Activated CD4-positive, alpha-beta memory T cell treated with anti-CD3 and anti-CD28 coated beads for 36 hours (primary cell): ENCODE measurements at regions not wholly inside any gene's neighbourhood (a gene's known extent, or its start where the extent isn't known, plus 50 kb on each side); places are given as distances from the start of the nearest gene placed in this dataset.

Experiments used
- CTCF ChIA-PET: fragments of 350-600 bp; sonication (Branson Sonifier 250); formaldehyde crosslinking; loops from one replicate; lab custom pipeline; 2021; ENCODE audit warnings: antibody characterized with exemption, inconsistent platforms; lab: Charles Lee
- POLR2A ChIA-PET: fragments of 350-600 bp; sonication (Branson Sonifier 250); formaldehyde crosslinking; loops from one replicate; lab custom pipeline; 2021; ENCODE audit warnings: antibody characterized with exemption; lab: Charles Lee
- DNase-seq: peaks from one replicate; pipeline ENCODE4 v3.0.0-alpha.2; 2020
- H3K27ac Mint-ChIP-seq: one replicate; pipeline ENCODE4 v1.8.0; 2021; ENCODE audit warnings: mixed read lengths
- H3K27me3 Mint-ChIP-seq: one replicate; pipeline ENCODE4 v1.8.0; 2021; ENCODE audit warnings: mixed read lengths
- H3K36me3 Mint-ChIP-seq: one replicate; pipeline ENCODE4 v1.8.0; 2021; ENCODE audit warnings: mixed read lengths
- H3K4me1 Mint-ChIP-seq: one replicate; pipeline ENCODE4 v1.8.0; 2021; ENCODE audit warnings: low read depth, mixed read lengths
- H3K4me3 Mint-ChIP-seq: one replicate; pipeline ENCODE4 v1.8.0; 2021; ENCODE audit warnings: mild to moderate bottlenecking, mixed read lengths
- H3K9me3 Mint-ChIP-seq: one replicate; pipeline ENCODE4 v1.8.0; 2021; ENCODE audit warnings: mixed read lengths
- intact Hi-C: fragments of 100-400 bp; cut with micrococcal nuclease; formaldehyde crosslinking; loops from one replicate; pipeline ENCODE4 v1.15.1; 2023

DNA sequence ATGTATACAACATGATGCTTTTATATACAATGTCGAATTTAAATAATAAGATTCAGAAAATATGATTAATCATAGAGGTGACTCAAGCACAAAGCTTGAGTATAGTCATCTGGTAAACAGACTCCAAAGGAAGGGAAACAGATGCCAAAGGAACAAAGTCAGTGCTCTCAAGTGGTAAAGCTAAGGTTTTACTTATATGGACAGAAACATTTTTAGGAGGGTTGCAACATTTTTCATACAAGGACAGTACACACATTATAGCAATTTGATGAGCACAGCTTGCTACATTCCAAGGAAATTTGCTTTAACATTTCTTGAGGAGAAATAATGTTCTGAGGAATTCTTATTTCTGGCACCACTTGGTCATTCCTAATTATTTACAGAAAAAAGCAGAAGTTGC lies 333.4 kb upstream of the AADAT start:
- ChIA-PET POLR2A (no interaction called here), CTCF (no interaction called here)
- no peak overlapping the region for H3K27ac Mint-ChIP-seq
- DNase-seq, result no peak
- H3K4me1 Mint-ChIP-seq, result no peaks in the 10 kb centered on the region
- no peak overlapping the region for H3K4me3 Mint-ChIP-seq
- H3K36me3 Mint-ChIP-seq, result no peaks in the 10 kb centered on the region
- intact Hi-C loops, result no loop called here
- H3K27me3 Mint-ChIP-seq, result no peaks in the 10 kb centered on the region
- peaks cover 5% of the 10 kb centered on the region for H3K9me3 Mint-ChIP-seq

DNA sequence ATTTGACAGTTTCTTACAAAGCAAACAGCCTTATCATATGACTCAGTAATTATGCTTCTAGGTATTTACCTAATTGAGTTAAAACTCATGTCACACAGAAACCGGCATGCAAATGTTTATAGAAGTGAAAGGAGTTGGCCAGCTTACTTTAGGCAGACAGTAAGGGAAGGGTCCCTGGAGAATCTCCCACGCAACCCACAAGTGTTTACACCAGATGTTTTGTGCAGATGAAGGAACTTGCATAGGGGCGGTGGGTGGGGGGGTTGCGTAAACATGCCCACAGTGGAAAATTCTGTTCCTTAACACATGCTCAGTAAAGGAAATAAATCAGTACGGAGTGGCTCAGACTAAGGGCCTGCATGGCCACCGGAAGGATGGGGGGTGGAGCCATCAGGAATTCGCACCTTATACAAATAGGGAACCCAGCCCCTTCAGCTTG lies 330.5 kb upstream of the AADAT start:
- Mint-ChIP-seq H3K4me3 (no peak overlapping the region), H3K9me3 (peaks cover 5% of the 10 kb centered on the region), H3K4me1 (no peaks in the 10 kb centered on the region), H3K36me3 (no peaks in the 10 kb centered on the region), H3K27ac (no peak overlapping the region), H3K27me3 (no peaks in the 10 kb centered on the region)
- no peak for DNase-seq
- CTCF ChIA-PET, result no interaction called here
- POLR2A ChIA-PET, result no interaction called here
- intact Hi-C loops, result no loop called here

DNA sequence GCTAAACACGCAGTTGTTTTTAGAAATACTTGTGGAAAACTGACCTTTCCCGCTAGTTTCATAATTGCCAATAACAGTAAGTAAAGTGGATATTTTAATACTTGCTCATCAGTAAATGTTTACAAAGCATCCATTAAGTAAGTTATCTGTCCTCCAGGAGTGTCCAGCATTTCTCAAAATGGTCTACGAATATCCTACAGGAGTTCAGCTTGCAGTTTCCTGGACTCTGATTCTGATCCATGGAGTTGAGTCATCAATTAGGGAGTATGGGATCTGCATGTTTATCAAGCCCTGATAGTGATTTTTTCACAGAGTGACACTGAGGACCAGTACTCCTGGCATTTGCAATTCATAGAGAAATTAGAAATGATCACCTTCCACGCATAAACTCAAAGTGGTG lies 325.2 kb upstream of the AADAT start:
- Mint-ChIP-seq H3K4me1 (no peaks in the 10 kb centered on the region), H3K27me3 (no peaks in the 10 kb centered on the region), H3K36me3 (no peaks in the 10 kb centered on the region), H3K27ac (no peak overlapping the region), H3K4me3 (no peak overlapping the region), H3K9me3 (peaks cover 7% of the 10 kb centered on the region)
- no peak for DNase-seq
- intact Hi-C loops, result no loop called here
- POLR2A ChIA-PET, result no interaction called here
- CTCF ChIA-PET, result no interaction called here

DNA sequence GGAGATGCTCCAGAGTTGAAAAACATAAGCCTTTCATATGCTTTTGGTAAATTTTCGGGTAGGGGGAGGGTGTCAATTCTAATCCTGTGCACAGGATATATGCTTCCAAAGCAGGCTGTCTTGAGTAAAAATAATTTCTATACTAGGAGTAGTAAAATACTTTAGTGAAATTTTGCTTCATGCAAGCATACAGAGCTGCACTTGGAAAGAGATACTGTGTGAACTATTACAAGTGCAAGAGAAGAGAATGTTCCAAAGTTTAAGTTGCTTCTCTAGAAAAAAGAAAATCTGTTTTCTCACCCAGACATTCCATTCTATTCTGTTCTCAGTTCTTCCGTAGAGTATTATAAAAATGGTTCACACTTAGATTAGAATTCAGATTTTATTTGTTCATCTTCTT lies 324.6 kb upstream of the AADAT start:
- CTCF ChIA-PET, result no interaction called here
- POLR2A ChIA-PET, result no interaction called here
- H3K27ac Mint-ChIP-seq, result no peak overlapping the region

DNA sequence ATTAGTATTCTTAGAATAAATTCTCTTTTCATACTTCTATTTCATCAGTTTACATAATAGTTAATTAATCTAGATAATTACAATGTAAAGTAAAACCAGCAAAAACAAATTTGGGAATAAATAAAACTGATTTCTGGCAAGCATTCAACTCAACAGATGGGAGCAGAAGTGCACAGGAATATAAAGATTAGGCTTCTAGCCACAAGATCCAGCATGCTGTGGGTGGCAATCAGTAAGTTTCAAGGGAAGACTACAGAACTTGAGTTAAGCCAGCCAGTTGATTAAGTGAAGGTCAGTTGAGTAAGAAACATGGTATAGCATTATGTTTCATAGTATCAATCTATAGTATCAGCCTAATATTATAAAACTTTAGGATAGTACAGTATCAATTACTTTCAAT lies 324.2 kb upstream of the AADAT start:
- no peak for DNase-seq
- no peaks in the 10 kb centered on the region for H3K36me3 Mint-ChIP-seq

More for the DNA sequence above, 324.6 kb upstream of the AADAT start:
- no peaks in the 10 kb centered on the region for H3K4me1 Mint-ChIP-seq
- no peaks in the 10 kb centered on the region for H3K27me3 Mint-ChIP-seq
- no peak for DNase-seq
- intact Hi-C loops, result no loop called here
- H3K4me3 Mint-ChIP-seq, result no peak overlapping the region
- H3K36me3 Mint-ChIP-seq, result no peaks in the 10 kb centered on the region
- peaks cover 6% of the 10 kb centered on the region for H3K9me3 Mint-ChIP-seq

DNA sequence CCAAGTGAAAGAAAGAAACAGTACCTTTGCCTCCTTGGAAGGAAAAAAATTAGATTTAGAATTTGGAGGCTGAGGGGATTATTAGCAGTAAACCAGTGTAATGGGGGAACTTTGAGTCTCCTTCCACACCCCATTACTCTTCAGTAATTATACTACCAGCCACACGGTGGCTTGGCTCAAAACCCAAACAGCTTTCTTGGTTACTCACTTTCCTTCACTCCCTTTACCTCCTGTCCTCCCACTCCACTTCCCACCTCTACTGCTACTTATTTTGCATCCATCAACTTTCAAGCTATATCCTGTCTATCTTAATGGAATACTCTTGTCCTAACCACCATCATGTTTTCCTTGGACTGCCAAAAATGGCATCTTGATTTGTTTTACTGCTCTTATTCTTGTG lies 310.6 kb upstream of the AADAT start:
- H3K4me1 Mint-ChIP-seq, result no peaks in the 10 kb centered on the region
- CTCF ChIA-PET, result no interaction called here
- no peaks in the 10 kb centered on the region for H3K36me3 Mint-ChIP-seq
- H3K27me3 Mint-ChIP-seq, result no peaks in the 10 kb centered on the region
- H3K4me3 Mint-ChIP-seq, result no peak overlapping the region
- peaks cover 2% of the 10 kb centered on the region for H3K9me3 Mint-ChIP-seq
- POLR2A ChIA-PET, result no interaction called here
- intact Hi-C loops, result no loop called here
- DNase-seq, result no peak
- no peak overlapping the region for H3K27ac Mint-ChIP-seq

More for the DNA sequence above, 324.2 kb upstream of the AADAT start:
- ChIA-PET POLR2A (no interaction called here), CTCF (no interaction called here)
- intact Hi-C loops, result no loop called here
- Mint-ChIP-seq H3K9me3 (peaks cover 6% of the 10 kb centered on the region), H3K27ac (no peak overlapping the region), H3K4me1 (no peaks in the 10 kb centered on the region), H3K27me3 (no peaks in the 10 kb centered on the region), H3K4me3 (no peak overlapping the region)

DNA sequence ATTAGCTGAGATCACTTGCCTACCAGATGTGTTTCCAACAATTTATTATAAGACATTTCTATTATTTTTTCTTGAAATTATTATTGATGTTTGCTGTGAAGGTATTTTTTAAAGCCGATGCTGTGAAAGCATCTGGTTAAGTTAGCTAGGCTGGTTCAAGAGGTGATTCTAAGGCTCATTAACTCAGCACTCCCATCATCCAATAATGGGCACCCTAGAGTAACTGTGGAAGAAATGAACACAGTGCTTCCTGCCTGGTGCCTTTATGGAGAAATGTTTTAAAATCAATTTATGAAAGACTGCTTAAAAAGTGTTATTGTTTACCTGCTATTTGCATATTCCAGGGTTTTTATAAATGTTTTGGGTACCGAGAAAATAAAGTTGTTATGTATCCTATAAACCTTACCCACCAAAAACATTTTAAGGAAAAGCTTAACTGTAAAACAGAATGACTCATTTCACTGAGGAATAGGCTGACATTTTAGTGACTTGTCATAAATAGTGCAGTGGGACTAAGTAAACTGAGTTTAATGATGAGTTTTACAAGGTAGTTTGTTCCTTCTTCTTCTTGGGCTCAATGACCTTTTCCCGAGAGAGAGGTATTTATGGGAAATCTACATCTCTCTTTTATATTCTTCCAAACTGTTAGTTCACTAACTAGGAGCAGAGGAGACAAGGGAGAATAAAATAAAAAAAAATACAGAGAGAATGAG lies 310.0 kb upstream of the AADAT start:
- Mint-ChIP-seq H3K36me3 (no peaks in the 10 kb centered on the region), H3K27ac (no peak overlapping the region), H3K4me1 (no peaks in the 10 kb centered on the region), H3K4me3 (no peak overlapping the region), H3K9me3 (peaks cover 2% of the 10 kb centered on the region), H3K27me3 (no peaks in the 10 kb centered on the region)
- intact Hi-C loops, result no loop called here
- POLR2A ChIA-PET, result no interaction called here
- DNase-seq, result no peak
- CTCF ChIA-PET, result no interaction called here

DNA sequence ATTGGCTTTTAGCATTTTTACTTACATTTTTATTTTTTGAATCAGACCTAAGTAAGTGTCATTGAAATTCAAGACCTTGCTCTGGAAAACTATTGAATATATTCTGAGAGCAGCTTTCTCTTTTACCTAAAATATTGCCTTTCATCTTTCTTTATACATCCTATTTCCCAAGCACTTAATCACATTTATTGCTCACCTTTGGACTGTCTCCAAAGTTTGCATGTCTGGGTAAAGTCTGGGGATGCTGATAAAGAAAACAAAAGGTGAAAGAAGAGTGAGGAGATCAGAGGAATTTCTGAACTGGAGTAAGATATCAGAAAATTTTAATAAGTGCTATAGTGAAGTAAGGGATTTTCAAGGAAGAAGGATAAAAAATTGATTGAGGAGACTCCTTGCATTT lies 308.5 kb upstream of the AADAT start:
- no peak for DNase-seq
- H3K4me1 Mint-ChIP-seq, result no peaks in the 10 kb centered on the region
- CTCF ChIA-PET, result no interaction called here
- intact Hi-C loops, result no loop called here
- peaks cover 2% of the 10 kb centered on the region for H3K9me3 Mint-ChIP-seq
- H3K27me3 Mint-ChIP-seq, result no peaks in the 10 kb centered on the region
- no peaks in the 10 kb centered on the region for H3K36me3 Mint-ChIP-seq
- POLR2A ChIA-PET, result no interaction called here
- H3K4me3 Mint-ChIP-seq, result no peak overlapping the region
- no peak overlapping the region for H3K27ac Mint-ChIP-seq

DNA sequence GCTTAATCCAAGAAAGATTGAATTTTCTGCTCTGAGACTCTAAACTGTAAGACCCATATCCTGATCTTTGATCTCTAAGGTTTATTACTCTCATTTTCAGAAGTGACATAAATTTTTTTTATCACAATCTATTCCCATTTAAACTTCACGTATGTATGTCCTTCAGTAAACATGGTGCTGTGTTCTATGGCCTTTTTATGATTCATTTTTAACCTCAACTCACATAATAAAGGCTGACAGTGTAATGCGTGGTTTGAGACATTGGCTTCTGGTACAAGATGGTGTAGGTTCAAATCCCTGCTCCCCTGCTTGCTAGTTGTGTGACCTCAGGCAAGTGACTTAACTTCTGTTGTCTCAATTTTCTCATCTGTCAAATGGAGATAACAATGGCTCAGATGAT lies 306.0 kb upstream of the AADAT start:
- H3K9me3 Mint-ChIP-seq, result peaks cover 2% of the 10 kb centered on the region
- no peaks in the 10 kb centered on the region for H3K27me3 Mint-ChIP-seq
- POLR2A ChIA-PET, result no interaction called here
- H3K36me3 Mint-ChIP-seq, result no peaks in the 10 kb centered on the region
- no peak overlapping the region for H3K4me3 Mint-ChIP-seq
- intact Hi-C loops, result no loop called here
- DNase-seq, result no peak
- CTCF ChIA-PET, result no interaction called here
- no peak overlapping the region for H3K27ac Mint-ChIP-seq
- no peaks in the 10 kb centered on the region for H3K4me1 Mint-ChIP-seq

DNA sequence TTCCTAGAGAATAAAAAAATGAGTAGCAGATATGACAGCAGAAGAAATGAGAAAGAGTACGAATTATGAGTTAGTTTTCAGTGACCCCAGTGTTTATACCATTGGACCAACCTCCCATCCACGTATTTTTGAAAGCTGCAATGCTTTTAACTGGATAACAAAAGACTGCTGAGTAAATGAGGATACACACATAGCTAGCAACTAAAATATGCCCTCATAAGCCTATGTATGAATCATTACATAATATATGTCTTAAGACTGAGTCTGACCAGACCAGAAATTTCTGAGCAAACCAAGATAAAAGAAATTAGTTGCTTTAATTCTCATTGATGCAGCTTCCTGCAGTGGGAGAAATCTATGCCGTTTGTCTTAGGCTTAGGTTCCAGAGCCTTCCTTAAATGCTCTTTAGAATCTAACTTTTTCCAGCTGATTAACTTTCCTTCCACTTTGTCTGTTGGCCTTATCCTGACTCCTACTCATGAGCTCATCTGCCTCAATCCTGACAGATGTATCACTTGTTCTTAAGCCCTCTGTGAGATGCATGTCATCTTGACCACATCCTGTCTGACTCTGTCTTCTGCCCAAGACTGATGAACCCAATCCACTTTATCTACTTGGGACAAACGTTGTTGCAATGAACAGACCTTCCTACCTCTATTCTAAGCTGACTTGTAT lies 301.4 kb upstream of the AADAT start:
- intact Hi-C loops, result no loop called here
- ChIA-PET CTCF (no interaction called here), POLR2A (no interaction called here)
- Mint-ChIP-seq H3K4me1 (no peaks in the 10 kb centered on the region), H3K27me3 (no peaks in the 10 kb centered on the region), H3K9me3 (peaks cover 2% of the 10 kb centered on the region), H3K27ac (no peak overlapping the region), H3K36me3 (no peaks in the 10 kb centered on the region), H3K4me3 (no peak overlapping the region)
- DNase-seq, result no peak

DNA sequence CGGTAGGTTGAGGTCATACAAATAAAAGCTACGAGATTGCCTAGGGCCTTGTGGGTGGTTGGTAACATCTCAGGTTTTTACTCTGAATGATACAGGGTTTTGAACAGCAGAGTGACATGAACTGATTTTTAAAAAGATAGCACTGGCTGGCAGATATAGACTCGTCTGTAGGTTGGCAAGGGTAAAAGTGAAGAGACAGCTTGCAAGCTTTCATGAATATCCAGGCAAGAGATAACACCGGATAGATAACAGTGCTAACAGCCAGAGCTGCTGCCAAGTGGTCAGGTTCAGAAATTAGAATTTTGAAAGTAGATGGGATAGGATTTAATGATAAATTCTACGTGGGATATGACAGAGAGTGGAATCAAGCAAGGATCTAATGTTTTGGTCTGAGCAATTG lies 299.7 kb upstream of the AADAT start:
- Mint-ChIP-seq H3K27ac (no peak overlapping the region), H3K4me1 (no peaks in the 10 kb centered on the region), H3K9me3 (peaks cover 8% of the 10 kb centered on the region), H3K4me3 (no peak overlapping the region), H3K27me3 (no peaks in the 10 kb centered on the region), H3K36me3 (no peaks in the 10 kb centered on the region)
- ChIA-PET CTCF (no interaction called here), POLR2A (no interaction called here)
- DNase-seq, result no peak
- intact Hi-C loops, result no loop called here

DNA sequence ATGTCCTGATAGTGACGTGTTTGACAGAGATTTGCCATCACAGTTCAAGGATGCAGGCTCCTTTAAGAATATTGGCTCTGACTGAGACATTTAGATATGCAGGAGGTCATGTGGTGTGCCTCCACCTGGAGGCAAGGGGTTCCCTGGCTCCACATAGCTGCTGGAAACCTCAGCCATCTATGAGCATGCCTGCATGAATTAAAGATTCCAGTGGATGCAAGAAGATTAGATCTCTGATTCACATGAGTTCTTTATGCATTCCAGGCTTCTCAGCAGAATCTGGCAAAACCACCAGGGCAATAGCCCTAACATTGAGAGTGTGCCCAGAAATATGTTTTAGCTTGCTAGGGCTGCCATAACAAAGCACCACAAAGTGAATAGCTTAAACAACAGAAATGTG lies 298.5 kb upstream of the AADAT start:
- ChIA-PET POLR2A (no interaction called here), CTCF (no interaction called here)
- H3K9me3 Mint-ChIP-seq, result peaks cover 14% of the 10 kb centered on the region
- intact Hi-C loops, result no loop called here
- H3K4me1 Mint-ChIP-seq, result no peaks in the 10 kb centered on the region
- H3K27me3 Mint-ChIP-seq, result no peaks in the 10 kb centered on the region
- no peak for DNase-seq
- H3K36me3 Mint-ChIP-seq, result no peaks in the 10 kb centered on the region
- no peak overlapping the region for H3K4me3 Mint-ChIP-seq
- H3K27ac Mint-ChIP-seq, result no peak overlapping the region

DNA sequence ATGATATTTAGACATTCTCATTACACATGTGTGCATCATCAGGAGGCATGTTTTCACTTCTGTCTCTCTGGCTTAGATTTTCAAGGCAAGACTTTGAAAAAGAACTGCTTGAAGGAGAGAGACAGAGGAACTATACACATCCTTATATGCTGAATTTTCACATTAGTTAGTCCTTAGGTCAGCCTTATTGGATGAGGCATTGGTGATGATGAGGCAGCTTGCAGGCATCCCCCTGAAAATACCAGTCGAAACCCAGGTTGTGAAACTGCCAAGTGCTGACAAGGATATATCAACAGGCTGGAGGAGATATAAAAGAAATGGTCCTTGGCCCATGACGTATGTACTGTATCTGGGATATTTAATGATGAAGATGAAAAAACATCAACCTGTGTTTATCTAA lies 297.2 kb upstream of the AADAT start:
- POLR2A ChIA-PET, result no interaction called here
- DNase-seq, result no peak
- no peaks in the 10 kb centered on the region for H3K36me3 Mint-ChIP-seq
- H3K4me1 Mint-ChIP-seq, result no peaks in the 10 kb centered on the region
- intact Hi-C loops, result no loop called here
- no peak overlapping the region for H3K4me3 Mint-ChIP-seq
- H3K9me3 Mint-ChIP-seq, result peaks cover 19% of the 10 kb centered on the region
- no peak overlapping the region for H3K27ac Mint-ChIP-seq
- CTCF ChIA-PET, result no interaction called here
- no peaks in the 10 kb centered on the region for H3K27me3 Mint-ChIP-seq
